HG03457 (cell line): ENCODE measurements at regions not wholly inside any gene's neighbourhood (a gene's known extent, or its start where the extent isn't known, plus 50 kb on each side); places are given as distances from the start of the nearest gene placed in this dataset.
"Not testable (repeated sequence)": the region's sequence is repeated elsewhere in the genome, so short reads cannot be mapped to it uniquely, and the experiment has no call there.

ENCODE experiments used
- ATAC-seq: cut with Tn5 transposase; IDR thresholded peaks from one replicate; pipeline ENCODE4 v1.9.1; 2021; ENCODE audit warnings: moderate number of reproducible peaks; ENCODE audit not compliant: unreplicated experiment

DNA sequence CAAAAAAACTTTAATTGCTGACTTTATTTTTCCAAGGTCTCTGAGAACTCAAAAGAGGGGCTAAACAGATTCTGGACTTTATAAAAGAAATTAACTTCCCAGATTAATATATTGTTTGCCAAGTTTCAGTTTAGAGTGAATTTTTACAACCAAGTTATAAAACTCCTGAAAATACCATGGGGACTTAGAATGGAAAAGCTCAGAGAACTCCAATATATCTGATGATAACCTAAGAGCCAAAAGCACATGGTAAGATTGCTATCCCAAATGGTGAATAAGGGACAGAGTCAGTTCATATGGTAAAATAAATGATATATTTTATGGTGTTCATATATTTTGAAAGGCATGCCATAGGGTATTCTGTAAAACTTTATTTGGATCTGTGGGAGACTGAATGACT lies 470.9 kb downstream of the TTLL7 start:
- ATAC-seq: no peak

DNA sequence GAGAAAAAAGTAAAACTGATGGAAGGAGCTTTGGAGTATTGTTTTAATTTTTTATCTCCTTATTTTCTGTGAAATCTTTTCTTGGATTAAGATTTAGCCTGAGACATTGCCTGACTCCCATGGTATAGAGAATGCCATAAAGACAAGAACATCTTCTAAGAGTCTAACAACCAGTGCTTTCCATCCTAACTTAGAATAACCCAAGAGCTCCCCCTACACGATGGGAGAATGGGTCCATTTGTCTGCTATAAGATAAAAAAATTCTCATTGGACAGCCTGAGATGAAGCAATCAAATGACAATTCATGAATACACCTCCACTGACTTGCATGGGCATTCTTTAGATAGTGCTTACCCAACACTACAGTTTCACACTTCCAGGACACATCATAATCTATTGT lies 478.1 kb downstream of the TTLL7 start:
- ATAC-seq: no peak

- ATAC-seq: no peak
Measured at GRCh38 chr1:83516369-83516768, 482.6 kb downstream of the TTLL7 start.

- ATAC-seq: no peak
Measured at GRCh38 chr1:83515578-83516154, 483.3 kb downstream of the TTLL7 start.

- ATAC-seq: no peak
Measured at GRCh38 chr1:83512373-83513193, 486.3 kb downstream of the TTLL7 start.

GRCh38 chr1:83511146-83511726 lies 487.7 kb downstream of the TTLL7 start:
- no peak for ATAC-seq

DNA sequence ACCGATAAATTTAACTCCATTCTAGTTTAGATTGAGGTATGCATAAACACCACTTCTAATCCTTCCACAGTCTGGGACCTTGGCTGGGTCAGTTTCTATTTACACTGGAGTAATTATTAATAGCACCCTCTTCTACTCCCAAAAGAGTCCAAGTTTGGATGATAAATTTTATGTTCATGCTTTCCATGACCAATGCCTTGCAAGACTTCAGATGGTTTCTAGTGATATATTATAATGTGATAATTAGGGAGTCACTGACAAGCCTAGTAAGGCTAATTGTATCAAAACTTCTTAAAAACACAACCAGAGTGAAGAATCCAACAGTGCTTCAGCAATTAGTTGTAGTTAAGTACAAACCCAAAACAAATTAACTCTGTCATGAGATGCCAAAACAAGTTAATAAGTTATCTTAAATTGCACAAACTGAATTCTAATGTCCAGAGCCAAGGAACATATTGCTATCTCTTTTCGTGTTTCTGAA lies 489.6 kb downstream of the TTLL7 start:
- no peak for ATAC-seq

GRCh38 chr1:83508485-83509151 lies 490.3 kb downstream of the TTLL7 start:
- ATAC-seq: peak; percentile 95

DNA sequence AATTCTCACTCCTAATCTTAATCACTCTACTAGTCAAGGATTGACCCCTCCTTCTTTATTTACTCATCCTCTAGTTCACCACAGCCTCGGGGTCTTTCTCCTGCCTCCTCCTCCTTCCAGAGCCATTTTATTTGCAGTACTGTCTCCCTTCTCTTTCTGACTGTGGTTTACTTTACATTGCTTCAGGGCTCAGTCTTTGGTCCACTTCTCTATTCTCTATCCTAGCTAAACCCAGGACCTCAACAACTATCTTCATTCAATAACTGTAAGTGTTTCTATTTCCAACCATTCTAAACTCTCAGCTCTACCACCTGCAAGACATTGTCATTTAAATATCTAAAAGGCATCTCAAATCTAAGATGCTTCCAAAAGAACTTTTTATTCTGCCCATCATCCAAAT lies 493.8 kb downstream of the TTLL7 start:
- ATAC-seq: no peak

GRCh38 chr1:83503153-83503552 lies 495.8 kb downstream of the TTLL7 start:
- no peak for ATAC-seq

DNA sequence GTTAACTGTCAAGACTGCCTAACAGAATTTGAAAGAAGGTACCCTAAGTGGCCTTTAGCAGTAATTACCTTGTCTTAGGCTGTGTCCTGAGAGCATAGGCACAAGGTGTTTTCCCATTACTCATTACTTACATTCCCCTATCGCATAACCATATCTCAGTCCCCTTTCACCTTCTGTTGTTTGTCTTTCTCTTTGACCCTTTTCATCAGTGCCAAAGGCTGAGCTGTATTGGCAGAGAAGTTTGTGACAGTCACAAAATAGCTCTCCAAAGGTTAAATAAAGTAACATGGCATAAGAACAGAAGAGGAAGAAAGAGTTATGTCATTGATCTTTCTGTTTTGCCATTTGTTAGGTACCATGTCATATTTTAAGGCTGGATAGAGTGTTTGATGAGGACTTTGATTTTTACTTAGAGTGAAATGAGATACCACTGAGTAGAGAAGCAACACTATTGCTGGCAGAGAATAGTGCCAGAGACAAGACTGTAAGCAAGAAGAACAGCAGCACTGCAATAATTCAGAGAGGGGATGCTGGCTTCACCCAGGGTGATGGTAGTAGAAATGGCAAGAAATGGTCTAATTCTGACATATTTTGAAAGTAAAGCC lies 497.8 kb downstream of the TTLL7 start:
- peak; percentile 90 for ATAC-seq

- no peak for ATAC-seq
Measured at GRCh38 chr1:83500531-83500930, 498.4 kb downstream of the TTLL7 start.

GRCh38 chr1:83499998-83500397 lies 498.9 kb downstream of the TTLL7 start:
- peak; percentile 51 for ATAC-seq

DNA sequence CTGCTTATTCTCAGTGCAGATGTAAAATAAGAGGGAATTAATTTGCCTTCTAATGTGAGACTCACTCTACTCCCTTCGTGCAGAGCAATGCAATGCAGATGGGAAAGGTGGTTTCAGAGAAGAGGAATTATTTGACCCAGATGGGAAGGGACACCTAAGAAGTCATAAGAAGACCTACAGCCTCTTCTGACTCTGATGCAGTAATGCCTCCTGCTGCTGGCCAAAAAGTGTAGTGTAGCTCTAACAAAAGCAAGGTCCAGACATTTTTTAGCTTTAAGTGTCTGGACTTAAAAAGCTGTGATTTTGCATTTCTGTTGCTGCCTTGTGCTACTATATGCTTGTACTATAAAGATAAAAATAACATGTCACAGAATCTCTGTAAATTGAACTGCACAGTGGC lies 501.4 kb downstream of the TTLL7 start:
- ATAC-seq: no peak

GRCh38 chr1:83495560-83495959 lies 503.4 kb downstream of the TTLL7 start:
- ATAC-seq: no peak

DNA sequence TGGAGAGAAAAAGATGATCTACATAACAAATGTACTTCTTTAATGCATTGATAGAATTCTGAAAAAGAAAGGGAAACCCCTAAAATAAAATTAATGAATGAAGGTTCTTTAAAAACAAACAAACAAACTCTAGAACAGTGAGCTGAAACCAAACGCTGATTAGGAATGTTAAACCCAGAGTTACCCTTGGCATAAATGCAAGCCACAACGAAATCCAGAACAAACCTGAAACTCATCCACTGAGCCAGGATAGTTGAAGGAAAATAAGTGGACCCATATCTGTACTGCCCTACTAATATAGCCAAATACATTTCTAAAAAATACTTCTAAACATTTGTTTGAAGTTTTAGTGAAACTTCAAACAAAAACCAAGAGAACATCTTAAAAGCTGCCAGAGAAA lies 505.3 kb downstream of the TTLL7 start:
- ATAC-seq: no peak

- ATAC-seq: no peak
Measured at GRCh38 chr1:83491930-83492329, 507.0 kb downstream of the TTLL7 start.

DNA sequence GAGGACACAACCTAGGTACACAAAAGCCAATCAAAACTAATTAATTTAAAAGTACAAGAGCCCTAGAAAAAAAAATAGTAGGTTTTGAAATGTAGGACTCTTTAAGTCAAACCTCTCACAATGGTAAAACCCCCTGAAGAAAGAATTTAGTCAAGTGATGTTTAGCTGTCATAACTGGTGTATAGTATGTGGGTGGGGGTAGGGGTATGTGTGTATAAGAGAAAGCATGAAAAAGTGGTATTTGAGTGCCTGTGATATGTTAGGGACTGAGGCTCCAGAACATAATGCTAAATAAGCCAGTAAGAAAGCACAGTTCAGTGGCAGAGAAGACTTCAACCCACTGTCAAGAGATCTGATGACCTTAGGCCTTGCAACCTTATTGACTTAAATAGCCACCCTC lies 507.9 kb downstream of the TTLL7 start:
- ATAC-seq: no peak

- ATAC-seq: peak; percentile 97
Measured at GRCh38 chr1:83488105-83488504, 510.8 kb downstream of the TTLL7 start.

DNA sequence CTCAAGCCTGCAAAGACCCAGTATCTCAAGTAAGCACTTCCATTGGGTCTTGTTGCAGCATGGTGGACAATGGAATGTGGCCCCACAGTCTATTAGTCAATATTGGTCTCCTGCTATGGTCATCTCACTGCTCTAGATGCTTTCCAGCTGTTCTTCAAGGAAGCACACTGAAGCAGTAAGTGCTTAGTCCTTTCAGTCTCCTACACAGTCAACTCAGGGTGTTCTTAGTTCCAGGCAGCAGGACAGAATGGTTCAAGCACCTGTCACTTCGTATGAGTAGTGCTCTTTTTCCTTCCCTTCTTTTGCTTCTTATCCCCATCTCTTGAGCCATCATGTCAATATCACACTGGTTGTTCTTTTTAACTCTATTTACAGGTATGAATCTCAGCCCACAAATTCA lies 511.5 kb downstream of the TTLL7 start:
- ATAC-seq: peak; percentile 26

GRCh38 chr1:83485314-83486019 lies 513.5 kb downstream of the TTLL7 start:
- not testable (repeated sequence) for ATAC-seq
